ENCODE measurements at regions not wholly inside any gene's neighbourhood (a gene's known extent, or its start where the extent isn't known, plus 50 kb on each side); places are given as distances from the start of the nearest gene placed in this dataset.
"Not testable (repeated sequence)": the region's sequence is repeated elsewhere in the genome, so short reads cannot be mapped to it uniquely, and the experiment has no call there.

GRCh38 chr6:16035488-16036080 lies 93.3 kb upstream of the MYLIP start:
- CTCF ChIA-PET, result interaction anchor here (1.4 kb wide), 1 partner anchor 170 kb away, joined by 3 read pairs; no protein-coding TSS in a partner anchor
- Mint-ChIP-seq H3K4me3 (no peak overlapping the region), H3K4me1 (ENCODE audit: low read depth) (no peaks in the 10 kb centered on the region), H3K27ac (no peak overlapping the region), H3K27me3 (ENCODE audit: low read depth) (peaks cover 3% of the 10 kb centered on the region), H3K36me3 (ENCODE audit: low read depth) (no peaks in the 10 kb centered on the region), H3K9me3 (peaks cover 6% of the 10 kb centered on the region)
- DNase-seq, result no peak
- intact Hi-C loops (cut with micrococcal nuclease), result no loop called here

GRCh38 chr6:16033214-16033613 lies 95.7 kb upstream of the MYLIP start:
- Mint-ChIP-seq H3K27me3 (ENCODE audit: low read depth) (peaks cover 3% of the 10 kb centered on the region), H3K4me1 (ENCODE audit: low read depth) (no peaks in the 10 kb centered on the region), H3K4me3 (no peak overlapping the region), H3K9me3 (peaks cover under 1% of the 10 kb centered on the region), H3K36me3 (ENCODE audit: low read depth) (no peaks in the 10 kb centered on the region), H3K27ac (no peak overlapping the region)
- CTCF ChIA-PET, result no interaction called here
- intact Hi-C loops (cut with micrococcal nuclease), result no loop called here
- DNase-seq, result no peak

- no peaks in the 10 kb centered on the region for H3K36me3 Mint-ChIP-seq (ENCODE audit: low read depth)
- H3K4me1 Mint-ChIP-seq (ENCODE audit: low read depth), result no peaks in the 10 kb centered on the region
- H3K9me3 Mint-ChIP-seq, result no peaks in the 10 kb centered on the region
- intact Hi-C loops (cut with micrococcal nuclease), result no loop called here
- DNase-seq, result no peak
- CTCF ChIA-PET, result no interaction called here
- H3K27ac Mint-ChIP-seq, result no peak overlapping the region
- no peak overlapping the region for H3K4me3 Mint-ChIP-seq
- peaks cover 3% of the 10 kb centered on the region for H3K27me3 Mint-ChIP-seq (ENCODE audit: low read depth)
Observed at GRCh38 chr6:16031278-16031981, 97.5 kb upstream of the MYLIP start.

GRCh38 chr6:16028966-16029365 lies 99.9 kb upstream of the MYLIP start:
- no peaks in the 10 kb centered on the region for H3K4me1 Mint-ChIP-seq (ENCODE audit: low read depth)
- no peaks in the 10 kb centered on the region for H3K36me3 Mint-ChIP-seq (ENCODE audit: low read depth)
- H3K9me3 Mint-ChIP-seq, result no peaks in the 10 kb centered on the region
- peaks cover 3% of the 10 kb centered on the region for H3K27me3 Mint-ChIP-seq (ENCODE audit: low read depth)
- no peak for DNase-seq
- no peak overlapping the region for H3K27ac Mint-ChIP-seq
- CTCF ChIA-PET, result no interaction called here
- intact Hi-C loops (cut with micrococcal nuclease), result no loop called here
- no peak overlapping the region for H3K4me3 Mint-ChIP-seq

- Mint-ChIP-seq H3K9me3 (no peaks in the 10 kb centered on the region), H3K27me3 (ENCODE audit: low read depth) (peaks cover 5% of the 10 kb centered on the region), H3K36me3 (ENCODE audit: low read depth) (no peaks in the 10 kb centered on the region), H3K4me3 (no peak overlapping the region), H3K4me1 (ENCODE audit: low read depth) (no peaks in the 10 kb centered on the region), H3K27ac (no peak overlapping the region)
- DNase-seq, result no peak
- CTCF ChIA-PET, result interaction anchor here (0.6 to 1.2 kb wide), 2 partner anchors 98 to 326 kb away, joined by 3 read pairs; no protein-coding TSS in a partner anchor
- intact Hi-C loops (cut with micrococcal nuclease), result no loop called here
Observed at GRCh38 chr6:16020259-16020658, 108.6 kb upstream of the MYLIP start.

- intact Hi-C loops (cut with micrococcal nuclease), result no loop called here
- DNase-seq, result no peak
- Mint-ChIP-seq H3K36me3 (ENCODE audit: low read depth) (no peaks in the 10 kb centered on the region), H3K4me3 (no peak overlapping the region), H3K27ac (no peak overlapping the region), H3K9me3 (no peaks in the 10 kb centered on the region), H3K4me1 (ENCODE audit: low read depth) (no peaks in the 10 kb centered on the region), H3K27me3 (ENCODE audit: low read depth) (peaks cover 5% of the 10 kb centered on the region)
- CTCF ChIA-PET, result interaction anchor here (1.3 kb wide), 1 partner anchor 11 kb away, joined by 3 read pairs; no protein-coding TSS in a partner anchor
Observed at GRCh38 chr6:16019462-16019861, 109.4 kb upstream of the MYLIP start.

- CTCF ChIA-PET, result interaction anchor here (1.3 kb wide), 1 partner anchor 10 kb away, joined by 3 read pairs; no protein-coding TSS in a partner anchor
- intact Hi-C loops (cut with micrococcal nuclease), result no loop called here
Observed at GRCh38 chr6:16018626-16019025, 110.3 kb upstream of the MYLIP start.

GRCh38 chr6:16014325-16014724 lies 114.6 kb upstream of the MYLIP start:
- H3K4me3 Mint-ChIP-seq; H3K27ac Mint-ChIP-seq; H3K4me1 Mint-ChIP-seq (ENCODE audit: low read depth); H3K27me3 Mint-ChIP-seq (ENCODE audit: low read depth); H3K36me3 Mint-ChIP-seq (ENCODE audit: low read depth); DNase-seq; CTCF ChIA-PET; intact Hi-C loops (cut with micrococcal nuclease); H3K9me3 Mint-ChIP-seq: not testable (repeated sequence)

More at GRCh38 chr6:16018626-16019025, 110.3 kb upstream of the MYLIP start:
- Mint-ChIP-seq H3K27me3 (ENCODE audit: low read depth) (peaks cover 5% of the 10 kb centered on the region), H3K27ac (no peak overlapping the region), H3K4me3 (no peak overlapping the region), H3K36me3 (ENCODE audit: low read depth) (no peaks in the 10 kb centered on the region), H3K4me1 (ENCODE audit: low read depth) (no peaks in the 10 kb centered on the region), H3K9me3 (no peaks in the 10 kb centered on the region)
- no peak for DNase-seq

GRCh38 chr6:16007146-16007545 lies 121.7 kb upstream of the MYLIP start:
- no peaks in the 10 kb centered on the region for H3K36me3 Mint-ChIP-seq (ENCODE audit: low read depth)
- H3K4me1 Mint-ChIP-seq (ENCODE audit: low read depth), result no peaks in the 10 kb centered on the region
- H3K27me3 Mint-ChIP-seq (ENCODE audit: low read depth), result peaks cover 20% of the 10 kb centered on the region
- CTCF ChIA-PET, result no interaction called here
- H3K4me3 Mint-ChIP-seq, result no peak overlapping the region
- no peaks in the 10 kb centered on the region for H3K9me3 Mint-ChIP-seq
- intact Hi-C loops (cut with micrococcal nuclease), result no loop called here
- H3K27ac Mint-ChIP-seq, result no peak overlapping the region
- no peak for DNase-seq

- intact Hi-C loops (cut with micrococcal nuclease), result no loop called here
- DNase-seq, result no peak
- Mint-ChIP-seq H3K4me3 (no peak overlapping the region), H3K27me3 (ENCODE audit: low read depth) (peaks cover 20% of the 10 kb centered on the region), H3K27ac (no peak overlapping the region), H3K36me3 (ENCODE audit: low read depth) (no peaks in the 10 kb centered on the region), H3K9me3 (no peaks in the 10 kb centered on the region), H3K4me1 (ENCODE audit: low read depth) (no peaks in the 10 kb centered on the region)
- CTCF ChIA-PET, result no interaction called here
Observed at GRCh38 chr6:16006681-16007080, 122.2 kb upstream of the MYLIP start.

- no peak overlapping the region for H3K27ac Mint-ChIP-seq
- H3K4me3 Mint-ChIP-seq, result no peak overlapping the region
- no peaks in the 10 kb centered on the region for H3K36me3 Mint-ChIP-seq (ENCODE audit: low read depth)
- no peaks in the 10 kb centered on the region for H3K4me1 Mint-ChIP-seq (ENCODE audit: low read depth)
- CTCF ChIA-PET, result no interaction called here
- H3K9me3 Mint-ChIP-seq, result no peaks in the 10 kb centered on the region
- peaks cover 20% of the 10 kb centered on the region for H3K27me3 Mint-ChIP-seq (ENCODE audit: low read depth)
- intact Hi-C loops (cut with micrococcal nuclease), result no loop called here
- DNase-seq, result no peak
Observed at GRCh38 chr6:16004934-16005679, 123.8 kb upstream of the MYLIP start.

GRCh38 chr6:16003197-16003491 lies 125.7 kb upstream of the MYLIP start:
- CTCF ChIA-PET, result no interaction called here
- peaks cover 20% of the 10 kb centered on the region for H3K27me3 Mint-ChIP-seq (ENCODE audit: low read depth)
- intact Hi-C loops (cut with micrococcal nuclease), result no loop called here

More at GRCh38 chr6:16003197-16003491, 125.7 kb upstream of the MYLIP start:
- DNase-seq, result no peak
- Mint-ChIP-seq H3K9me3 (no peaks in the 10 kb centered on the region), H3K4me3 (no peak overlapping the region), H3K27ac (no peak overlapping the region), H3K4me1 (ENCODE audit: low read depth) (no peaks in the 10 kb centered on the region), H3K36me3 (ENCODE audit: low read depth) (no peaks in the 10 kb centered on the region)

All from activated naive CD4-positive, alpha-beta T cell treated with anti-CD3 and anti-CD28 coated beads for 36 hours (primary cell).